ENCODE measurements at regions not wholly inside any gene's neighbourhood (a gene's known extent, or its start where the extent isn't known, plus 50 kb on each side); places are given as distances from the start of the nearest gene placed in this dataset.

- Histone ChIP-seq H3K36me3 (ENCODE audit: insufficient read depth, low read length) (no peaks in the 10 kb centered on the region), H3K4me2 (ENCODE audit: insufficient read depth, low read length) (no peak overlapping the region), H3K9me3 (ENCODE audit: low read depth, low read length) (no peaks in the 10 kb centered on the region), H3K79me2 (ENCODE audit: insufficient read depth, low read length) (no peaks in the 10 kb centered on the region), H3K4me1 (ENCODE audit: insufficient read depth, low read length) (peaks cover 29% of the 10 kb centered on the region), H4K20me1 (ENCODE audit: insufficient read depth, low read length) (no peaks in the 10 kb centered on the region), H3K27me3 (ENCODE audit: insufficient read depth, low read length) (no peaks in the 10 kb centered on the region), H2AFZ (ENCODE audit: low read length) (no peak overlapping the region), H3K27ac (ENCODE audit: low read depth, low read length) (peak overlapping the region; percentile 90), H3K4me3 (ENCODE audit: insufficient read depth, low read length) (no peak overlapping the region)
- DNase-seq (ENCODE audit: insufficient read length, low spot score, missing footprints): no peak
- TF ChIP-seq CTCF (IDR thresholded peaks at IDR 0.05; ENCODE audit: extremely low read depth, low read depth, low read length): no peak
These were observed 471.8 kb downstream of the COL12A1 start for GRCh38 chr6:74733830-74734620.

GRCh38 chr6:74731931-74732330 is 473.9 kb downstream of the COL12A1 start:
- H3K36me3 ChIP-seq (ENCODE audit: insufficient read depth, low read length): no peaks in the 10 kb centered on the region
- H3K4me2 ChIP-seq (ENCODE audit: insufficient read depth, low read length): peak overlapping the region; percentile 8
- H3K27me3 ChIP-seq (ENCODE audit: insufficient read depth, low read length): no peaks in the 10 kb centered on the region
- H3K4me3 ChIP-seq (ENCODE audit: insufficient read depth, low read length): no peak overlapping the region
- DNase-seq (ENCODE audit: insufficient read length, low spot score, missing footprints): peak; percentile 4
- H2AFZ ChIP-seq (ENCODE audit: low read length): no peak overlapping the region
- no peak for TF ChIP-seq CTCF (IDR thresholded peaks at IDR 0.05; ENCODE audit: extremely low read depth, low read depth, low read length)
- no peaks in the 10 kb centered on the region for H3K9me3 ChIP-seq (ENCODE audit: low read depth, low read length)
- H3K79me2 ChIP-seq (ENCODE audit: insufficient read depth, low read length): no peaks in the 10 kb centered on the region
- no peaks in the 10 kb centered on the region for H4K20me1 ChIP-seq (ENCODE audit: insufficient read depth, low read length)
- peaks cover 29% of the 10 kb centered on the region for H3K4me1 ChIP-seq (ENCODE audit: insufficient read depth, low read length)
- peak overlapping the region; percentile 86 for H3K27ac ChIP-seq (ENCODE audit: low read depth, low read length)

- Histone ChIP-seq H3K4me1 (ENCODE audit: insufficient read depth, low read length) (peaks cover 29% of the 10 kb centered on the region), H3K9me3 (ENCODE audit: low read depth, low read length) (no peaks in the 10 kb centered on the region), H3K79me2 (ENCODE audit: insufficient read depth, low read length) (no peaks in the 10 kb centered on the region), H3K27ac (ENCODE audit: low read depth, low read length) (peak overlapping the region; percentile 86), H4K20me1 (ENCODE audit: insufficient read depth, low read length) (no peaks in the 10 kb centered on the region), H2AFZ (ENCODE audit: low read length) (peak overlapping the region; percentile 52), H3K27me3 (ENCODE audit: insufficient read depth, low read length) (no peaks in the 10 kb centered on the region), H3K4me3 (ENCODE audit: insufficient read depth, low read length) (no peak overlapping the region), H3K36me3 (ENCODE audit: insufficient read depth, low read length) (no peaks in the 10 kb centered on the region), H3K4me2 (ENCODE audit: insufficient read depth, low read length) (peak overlapping the region; percentile 1)
- TF ChIP-seq CTCF (IDR thresholded peaks at IDR 0.05; ENCODE audit: extremely low read depth, low read depth, low read length): no peak
- no peak for DNase-seq (ENCODE audit: insufficient read length, low spot score, missing footprints)
These were observed 474.6 kb downstream of the COL12A1 start for GRCh38 chr6:74731204-74731603.

DNA sequence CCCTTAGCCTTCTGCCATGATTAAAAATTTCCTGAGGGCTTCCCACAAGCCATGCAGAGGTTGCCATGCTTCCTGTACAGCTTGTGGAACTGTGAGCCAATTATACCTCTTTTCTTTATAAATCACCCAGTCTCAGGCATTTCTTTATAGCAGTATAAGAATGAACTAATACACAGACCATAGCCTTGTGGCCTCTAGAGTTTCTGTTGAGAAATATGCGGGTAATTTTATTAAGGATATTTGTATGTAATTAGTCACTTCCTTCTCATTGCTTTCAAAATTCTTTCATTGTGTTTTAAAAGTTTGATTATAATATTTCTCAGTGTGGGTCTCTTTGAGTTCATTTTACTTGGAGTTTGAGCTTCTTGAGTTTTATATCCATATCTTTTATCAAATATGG is 484.9 kb downstream of the COL12A1 start:
- TF ChIP-seq CTCF (IDR thresholded peaks at IDR 0.05; ENCODE audit: extremely low read depth, low read depth, low read length): no peak

More for the DNA sequence above, 484.9 kb downstream of the COL12A1 start:
- Histone ChIP-seq H3K27ac (ENCODE audit: low read depth, low read length) (no peak overlapping the region), H3K27me3 (ENCODE audit: insufficient read depth, low read length) (no peaks in the 10 kb centered on the region), H2AFZ (ENCODE audit: low read length) (no peak overlapping the region), H3K4me1 (ENCODE audit: insufficient read depth, low read length) (peaks cover 1% of the 10 kb centered on the region), H3K36me3 (ENCODE audit: insufficient read depth, low read length) (no peaks in the 10 kb centered on the region), H3K79me2 (ENCODE audit: insufficient read depth, low read length) (no peaks in the 10 kb centered on the region), H4K20me1 (ENCODE audit: insufficient read depth, low read length) (no peaks in the 10 kb centered on the region), H3K4me3 (ENCODE audit: insufficient read depth, low read length) (no peak overlapping the region), H3K4me2 (ENCODE audit: insufficient read depth, low read length) (no peak overlapping the region), H3K9me3 (ENCODE audit: low read depth, low read length) (no peaks in the 10 kb centered on the region)
- DNase-seq (ENCODE audit: insufficient read length, low spot score, missing footprints): no peak

Measured in osteoblast (primary cell).